Activated T-helper 1 cell treated with anti-CD3 and anti-CD28 coated beads, Interleukin-12 subunit alpha, Interleukin-12 subunit beta, Interleukin-2, Interleukin-4 antibody, amounts not matched to agents 30 ng/mL and 10 ng/mL and 1 ng/mL, durations not matched to agents 14 hours and 24 hours and 36 hours (primary cell): ENCODE measurements at regions not wholly inside any gene's neighbourhood (a gene's known extent, or its start where the extent isn't known, plus 50 kb on each side); places are given as distances from the start of the nearest gene placed in this dataset.

ENCODE experiments used
- DNase-seq: peaks from one replicate; pipeline ENCODE4 v3.0.0; 2021; ENCODE audit warnings: low spot score
- H3K27ac Mint-ChIP-seq: one replicate; pipeline ENCODE4 v1.8.0; 2021; ENCODE audit warnings: mild to moderate bottlenecking, mixed read lengths
- H3K27me3 Mint-ChIP-seq: one replicate; pipeline ENCODE4 v1.8.0; 2022; ENCODE audit warnings: mild to moderate bottlenecking, moderate library complexity, mixed read lengths; ENCODE audit not compliant: insufficient read depth
- H3K36me3 Mint-ChIP-seq: one replicate; pipeline ENCODE4 v1.8.0; 2021; ENCODE audit warnings: low read depth, mixed read lengths
- H3K4me1 Mint-ChIP-seq: one replicate; pipeline ENCODE4 v1.8.0; 2021; ENCODE audit warnings: low read depth, mixed read lengths
- H3K4me3 Mint-ChIP-seq: one replicate; pipeline ENCODE4 v1.8.0; 2021; ENCODE audit warnings: mild to moderate bottlenecking, moderate library complexity, mixed read lengths
- H3K9me3 Mint-ChIP-seq: one replicate; pipeline ENCODE4 v1.8.0; 2021; ENCODE audit warnings: mixed read lengths
- intact Hi-C: fragments of 100-400 bp; cut with micrococcal nuclease; formaldehyde crosslinking; loops from one replicate; pipeline ENCODE4 v1.15.1; 2024

DNA sequence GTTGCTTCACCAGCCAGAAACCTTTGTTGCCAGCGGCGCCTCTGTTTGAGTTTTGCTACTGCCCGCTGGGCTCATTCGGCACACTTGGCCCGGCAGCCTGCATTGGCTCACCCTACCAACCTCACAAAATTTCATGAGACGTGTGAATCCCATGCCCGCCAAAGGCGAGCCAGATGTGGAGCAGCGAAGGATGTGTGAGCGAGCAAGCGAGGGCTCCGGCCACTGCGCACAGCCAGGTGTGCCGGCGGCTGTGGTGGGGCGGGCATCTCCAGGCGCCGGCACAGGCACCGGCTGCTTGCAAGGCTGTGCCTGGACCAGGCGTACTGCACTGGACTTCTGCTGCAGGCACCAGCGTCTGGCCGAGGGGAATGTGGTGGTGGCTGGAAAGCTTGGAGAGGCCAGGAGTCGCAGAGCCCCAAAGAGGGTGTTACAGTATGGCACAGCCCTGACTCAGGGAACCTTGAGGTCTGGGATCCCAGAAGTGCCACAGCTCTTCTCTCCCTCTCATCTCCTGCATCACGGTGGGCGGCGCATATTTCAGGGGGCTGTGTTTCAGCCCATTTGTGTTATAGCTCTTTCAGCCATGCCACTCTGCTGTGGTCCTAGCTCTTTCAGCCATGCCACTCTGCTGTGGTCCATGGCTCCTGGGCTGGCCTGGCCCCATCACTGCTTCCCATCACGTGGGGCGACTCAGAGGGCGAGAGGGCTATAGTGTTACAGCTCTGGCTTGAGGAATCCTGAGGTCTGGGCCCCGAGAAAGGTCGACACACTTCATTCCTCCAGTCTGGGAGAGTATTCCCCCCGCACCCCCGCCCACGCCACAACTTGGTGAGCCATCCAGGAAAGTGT lies 592.0 kb upstream of the SLITRK5 start:
- intact Hi-C loops, result no loop called here
- H3K36me3 Mint-ChIP-seq, result no peaks in the 10 kb centered on the region
- DNase-seq, result no peak
- H3K4me3 Mint-ChIP-seq, result no peak overlapping the region
- peaks cover 3% of the 10 kb centered on the region for H3K9me3 Mint-ChIP-seq
- no peaks in the 10 kb centered on the region for H3K27me3 Mint-ChIP-seq
- no peak overlapping the region for H3K27ac Mint-ChIP-seq
- H3K4me1 Mint-ChIP-seq, result no peaks in the 10 kb centered on the region

- no peak for DNase-seq
- Mint-ChIP-seq H3K9me3 (peaks cover 3% of the 10 kb centered on the region), H3K4me3 (no peak overlapping the region), H3K27me3 (no peaks in the 10 kb centered on the region), H3K4me1 (no peaks in the 10 kb centered on the region), H3K27ac (no peak overlapping the region), H3K36me3 (no peaks in the 10 kb centered on the region)
- intact Hi-C loops, result no loop called here
Measured at GRCh38 chr13:87080100-87080779, 590.9 kb upstream of the SLITRK5 start.

- Mint-ChIP-seq H3K27me3 (no peaks in the 10 kb centered on the region), H3K9me3 (no peaks in the 10 kb centered on the region), H3K4me3 (no peak overlapping the region), H3K27ac (no peak overlapping the region), H3K36me3 (no peaks in the 10 kb centered on the region), H3K4me1 (no peaks in the 10 kb centered on the region)
- DNase-seq, result no peak
- intact Hi-C loops, result no loop called here
Measured at GRCh38 chr13:87084192-87084591, 587.0 kb upstream of the SLITRK5 start.

DNA sequence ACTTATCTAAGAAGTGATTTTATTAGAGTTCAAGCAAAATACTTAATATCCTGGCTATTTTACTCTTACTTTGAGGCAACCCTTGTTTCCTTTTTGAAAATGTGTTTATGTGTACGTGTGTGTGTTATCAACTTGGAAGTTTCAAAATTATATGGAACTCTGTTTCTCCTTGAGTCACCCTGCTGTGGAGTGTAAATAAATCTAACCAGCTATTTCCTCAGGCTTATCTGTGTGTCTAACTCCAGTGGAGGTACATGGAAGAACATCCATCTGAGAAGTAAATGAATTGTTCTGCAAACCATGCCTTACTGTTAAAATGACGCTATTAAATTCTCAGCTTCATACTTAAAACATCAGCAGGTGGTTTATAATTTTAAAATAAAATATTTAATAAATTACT lies 583.4 kb upstream of the SLITRK5 start:
- H3K4me3 Mint-ChIP-seq, result no peak overlapping the region
- no peaks in the 10 kb centered on the region for H3K36me3 Mint-ChIP-seq
- no peak for DNase-seq

DNA sequence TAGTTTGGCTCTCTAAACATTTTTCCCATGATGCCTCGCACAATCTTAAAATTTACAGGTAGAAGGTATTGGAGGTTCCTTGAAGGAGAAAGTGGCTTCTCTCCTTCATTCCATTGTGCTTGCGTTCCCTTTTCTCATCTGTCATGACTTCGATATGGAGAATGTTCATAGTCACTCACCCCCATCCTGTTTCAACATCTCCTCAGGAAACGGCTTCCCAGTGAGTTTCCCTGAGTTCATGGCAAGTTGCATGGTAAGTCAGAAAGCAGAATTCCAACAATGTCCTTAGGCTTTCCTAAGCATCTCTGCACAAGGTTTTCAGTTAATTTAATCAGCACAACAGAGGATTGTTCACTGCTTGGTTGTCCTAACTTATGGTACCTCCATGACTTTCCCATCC lies 581.8 kb upstream of the SLITRK5 start:
- no peaks in the 10 kb centered on the region for H3K27me3 Mint-ChIP-seq
- no peaks in the 10 kb centered on the region for H3K36me3 Mint-ChIP-seq

More for the DNA sequence above, 583.4 kb upstream of the SLITRK5 start:
- intact Hi-C loops, result loop anchor here (2.0 to 5.0 kb wide), 2 partner anchors 71 to 1420 kb away; no protein-coding TSS in a partner anchor
- Mint-ChIP-seq H3K9me3 (no peaks in the 10 kb centered on the region), H3K27me3 (no peaks in the 10 kb centered on the region), H3K27ac (no peak overlapping the region), H3K4me1 (no peaks in the 10 kb centered on the region)

DNA sequence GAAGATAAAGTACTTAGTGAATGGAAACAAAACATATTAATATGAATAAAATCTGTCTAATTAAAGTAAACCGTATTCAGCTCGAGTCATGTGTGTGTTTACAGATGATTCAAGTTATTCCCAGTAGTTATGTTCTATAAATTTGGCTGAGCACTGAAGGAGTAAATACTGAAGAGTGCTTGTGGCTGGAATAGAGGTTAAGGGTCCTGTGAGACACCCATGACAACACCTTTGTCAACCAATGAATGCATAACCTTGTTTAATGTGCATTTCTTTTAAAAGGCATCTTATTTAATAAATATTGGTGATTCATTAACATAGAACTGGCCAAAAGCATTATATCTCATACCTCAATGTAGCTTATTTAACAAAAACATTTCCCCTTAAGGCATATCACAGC lies 577.8 kb upstream of the SLITRK5 start:
- Mint-ChIP-seq H3K36me3 (no peaks in the 10 kb centered on the region), H3K27ac (no peak overlapping the region), H3K27me3 (no peaks in the 10 kb centered on the region), H3K4me3 (no peak overlapping the region), H3K9me3 (no peaks in the 10 kb centered on the region), H3K4me1 (no peaks in the 10 kb centered on the region)
- DNase-seq, result no peak
- intact Hi-C loops, result no loop called here

More for the DNA sequence above, 581.8 kb upstream of the SLITRK5 start:
- Mint-ChIP-seq H3K9me3 (no peaks in the 10 kb centered on the region), H3K27ac (no peak overlapping the region), H3K4me1 (no peaks in the 10 kb centered on the region), H3K4me3 (no peak overlapping the region)
- intact Hi-C loops, result loop anchor here (5.0 kb wide), 1 partner anchor 1422 kb away; no protein-coding TSS in a partner anchor
- DNase-seq, result no peak

GRCh38 chr13:87094646-87095045 lies 576.5 kb upstream of the SLITRK5 start:
- no peak overlapping the region for H3K4me3 Mint-ChIP-seq
- no peaks in the 10 kb centered on the region for H3K4me1 Mint-ChIP-seq

GRCh38 chr13:87100431-87100830 lies 570.7 kb upstream of the SLITRK5 start:
- intact Hi-C loops, result no loop called here
- Mint-ChIP-seq H3K36me3 (no peaks in the 10 kb centered on the region), H3K27ac (no peak overlapping the region), H3K27me3 (no peaks in the 10 kb centered on the region), H3K4me3 (no peak overlapping the region), H3K4me1 (no peaks in the 10 kb centered on the region), H3K9me3 (peaks cover 4% of the 10 kb centered on the region)
- DNase-seq, result no peak

More at GRCh38 chr13:87094646-87095045, 576.5 kb upstream of the SLITRK5 start:
- H3K36me3 Mint-ChIP-seq, result no peaks in the 10 kb centered on the region
- no peak overlapping the region for H3K27ac Mint-ChIP-seq
- H3K27me3 Mint-ChIP-seq, result no peaks in the 10 kb centered on the region
- intact Hi-C loops, result no loop called here
- no peak for DNase-seq
- H3K9me3 Mint-ChIP-seq, result no peaks in the 10 kb centered on the region

- Mint-ChIP-seq H3K36me3 (no peaks in the 10 kb centered on the region), H3K4me1 (no peaks in the 10 kb centered on the region), H3K27me3 (no peaks in the 10 kb centered on the region), H3K27ac (no peak overlapping the region), H3K4me3 (no peak overlapping the region), H3K9me3 (no peaks in the 10 kb centered on the region)
- intact Hi-C loops, result no loop called here
- no peak for DNase-seq
Measured at GRCh38 chr13:87107651-87108050, 563.5 kb upstream of the SLITRK5 start.

GRCh38 chr13:87120476-87120875 lies 550.7 kb upstream of the SLITRK5 start:
- no peak for DNase-seq
- Mint-ChIP-seq H3K9me3 (no peaks in the 10 kb centered on the region), H3K27ac (no peak overlapping the region), H3K4me3 (no peak overlapping the region), H3K36me3 (no peaks in the 10 kb centered on the region), H3K4me1 (no peaks in the 10 kb centered on the region), H3K27me3 (no peaks in the 10 kb centered on the region)
- intact Hi-C loops, result no loop called here

DNA sequence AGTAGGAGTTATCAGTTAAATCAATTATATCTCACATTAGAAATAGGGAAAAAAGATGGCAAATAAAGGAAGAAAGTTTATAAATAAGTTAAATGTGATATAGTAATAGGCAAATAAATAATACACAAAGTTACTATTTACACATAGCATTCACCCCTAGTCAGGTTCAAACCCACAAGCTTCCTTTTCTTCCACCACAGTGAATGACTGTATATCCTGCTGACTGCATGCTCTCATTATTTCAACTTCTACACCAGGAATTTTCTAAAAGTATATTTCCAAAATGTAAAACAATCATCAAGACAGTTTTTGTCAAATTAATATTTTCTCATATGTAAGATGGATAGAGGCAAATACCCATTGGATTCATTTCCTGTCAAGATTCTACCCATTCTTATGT lies 548.6 kb upstream of the SLITRK5 start:
- intact Hi-C loops, result no loop called here
- no peak overlapping the region for H3K4me3 Mint-ChIP-seq
- H3K36me3 Mint-ChIP-seq, result no peaks in the 10 kb centered on the region
- H3K9me3 Mint-ChIP-seq, result no peaks in the 10 kb centered on the region
- H3K27me3 Mint-ChIP-seq, result no peaks in the 10 kb centered on the region
- DNase-seq, result no peak
- no peaks in the 10 kb centered on the region for H3K4me1 Mint-ChIP-seq
- no peak overlapping the region for H3K27ac Mint-ChIP-seq

DNA sequence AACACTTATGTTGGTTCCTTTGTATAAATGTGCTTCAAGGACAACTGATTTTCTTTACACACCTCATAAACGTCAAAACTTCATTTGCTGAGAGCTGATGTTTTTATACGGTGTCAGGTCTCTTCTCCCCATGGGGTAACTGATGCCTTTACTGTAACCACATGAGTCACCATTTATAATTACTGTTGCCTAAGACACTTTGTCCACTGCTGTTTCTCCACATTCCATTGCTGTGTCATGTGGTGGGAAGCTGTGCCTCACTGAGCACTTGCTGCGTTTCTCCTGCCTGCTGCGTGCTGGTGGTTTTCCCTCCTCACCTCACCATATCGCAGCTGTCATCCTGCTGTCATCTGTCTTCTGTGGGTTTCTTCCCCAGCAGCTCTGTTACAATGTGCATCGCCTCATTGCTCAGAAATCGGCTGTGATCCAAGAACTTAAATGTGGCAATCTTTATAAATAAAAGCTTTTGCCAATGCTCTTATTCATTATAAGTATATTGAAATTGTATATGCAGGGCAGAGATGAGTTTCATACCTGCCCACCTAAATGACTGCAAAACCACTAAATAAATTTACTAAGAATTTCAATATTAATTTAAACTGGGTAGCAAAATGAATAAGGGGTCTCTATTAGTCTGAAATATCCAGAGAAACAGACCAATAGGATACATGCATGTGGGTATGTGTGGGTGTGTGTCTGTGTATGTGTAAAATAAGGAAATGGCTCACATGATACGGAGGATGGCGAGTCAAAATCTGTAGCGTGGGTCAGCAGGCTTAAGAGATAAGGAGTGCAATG lies 547.0 kb upstream of the SLITRK5 start:
- DNase-seq, result no peak
- H3K27me3 Mint-ChIP-seq, result no peaks in the 10 kb centered on the region
- intact Hi-C loops, result no loop called here
- H3K4me3 Mint-ChIP-seq, result no peak overlapping the region
- no peaks in the 10 kb centered on the region for H3K9me3 Mint-ChIP-seq
- no peak overlapping the region for H3K27ac Mint-ChIP-seq
- no peaks in the 10 kb centered on the region for H3K4me1 Mint-ChIP-seq
- no peaks in the 10 kb centered on the region for H3K36me3 Mint-ChIP-seq

- Mint-ChIP-seq H3K4me1 (no peaks in the 10 kb centered on the region), H3K27ac (no peak overlapping the region), H3K27me3 (no peaks in the 10 kb centered on the region), H3K4me3 (no peak overlapping the region), H3K9me3 (no peaks in the 10 kb centered on the region), H3K36me3 (no peaks in the 10 kb centered on the region)
- no peak for DNase-seq
- intact Hi-C loops, result no loop called here
Measured at GRCh38 chr13:87124785-87125074, 546.4 kb upstream of the SLITRK5 start.
